Muscle of back (tissue), 3 donors: ENCODE measurements at regions not wholly inside any gene's neighbourhood (a gene's known extent, or its start where the extent isn't known, plus 50 kb on each side); places are given as distances from the start of the nearest gene placed in this dataset.

ENCODE experiments used
- DNase-seq, 3 donors: peaks; one replicate each; pipeline versions ENCODE4 v3.0.0 to v3.0.0-alpha.2; 2013

GRCh38 chr6:113405326-113406047 lies 451.7 kb upstream of the MARCKS start:
- no peak for DNase-seq

GRCh38 chr6:113406048-113406695 lies 451.0 kb upstream of the MARCKS start:
- DNase-seq = no peak

GRCh38 chr6:113411011-113411410 lies 446.1 kb upstream of the MARCKS start:
- DNase-seq = no peak

DNA sequence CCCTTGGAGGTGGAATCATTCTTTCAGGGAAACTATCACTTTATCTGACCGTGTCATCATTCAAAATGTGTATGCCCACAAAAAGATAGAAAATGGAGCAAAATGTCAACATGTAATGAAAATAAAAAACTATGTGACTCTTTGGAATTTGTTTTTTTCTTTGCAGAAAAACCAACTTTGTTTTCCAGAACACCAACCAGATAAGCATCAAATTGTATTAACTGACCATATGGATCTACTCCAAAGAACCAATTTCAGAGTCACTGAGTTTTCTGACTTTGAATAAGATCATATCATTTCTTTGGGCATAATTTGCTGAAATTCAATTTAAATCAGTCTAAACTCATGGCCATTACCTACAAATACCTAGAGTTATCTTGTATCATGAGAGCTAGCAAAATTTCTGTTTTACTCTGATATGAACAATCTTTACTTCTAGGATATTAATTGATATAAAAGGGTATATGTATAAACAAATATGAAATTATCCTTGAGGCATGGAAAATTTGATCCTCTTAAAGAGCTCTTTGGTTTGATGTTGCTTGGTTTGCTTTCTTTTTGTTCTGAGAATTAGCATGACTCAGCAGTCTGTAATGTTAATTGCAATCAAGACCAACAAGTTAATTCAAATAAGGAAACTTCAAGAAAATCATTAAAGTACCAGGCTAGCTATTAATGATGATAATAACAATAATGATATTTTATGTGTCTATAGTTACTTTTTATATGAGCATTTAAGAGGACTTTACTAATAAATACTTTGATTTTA lies 444.4 kb upstream of the MARCKS start:
- no peak for DNase-seq

- peak in 1 of 3 donors; percentile 53 for DNase-seq
Observed at GRCh38 chr6:113414511-113414910, 442.6 kb upstream of the MARCKS start.

- DNase-seq = no peak
Observed at GRCh38 chr6:113416170-113416569, 441.0 kb upstream of the MARCKS start.

- DNase-seq = no peak
Observed at GRCh38 chr6:113420290-113420689, 436.9 kb upstream of the MARCKS start.

DNA sequence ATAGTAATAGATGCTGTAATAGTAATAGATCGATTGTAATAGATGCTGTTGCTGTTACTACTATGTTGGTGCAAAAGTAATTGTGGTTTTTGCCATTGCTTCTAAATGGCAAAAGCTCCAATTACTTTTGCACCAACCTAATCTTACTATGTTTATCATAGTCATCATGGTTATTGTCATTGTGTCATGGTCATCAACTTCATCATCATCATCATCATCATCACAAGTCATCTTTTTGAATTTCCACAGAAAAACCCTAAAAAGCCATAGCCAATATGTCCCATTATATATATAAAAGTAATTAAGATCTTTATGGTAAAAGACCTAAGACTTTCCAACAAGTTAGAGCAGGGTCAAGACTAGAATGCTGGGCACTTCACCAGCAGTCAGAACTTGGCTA lies 435.1 kb upstream of the MARCKS start:
- DNase-seq = no peak

- no peak for DNase-seq
Observed at GRCh38 chr6:113423956-113424355, 433.2 kb upstream of the MARCKS start.

DNA sequence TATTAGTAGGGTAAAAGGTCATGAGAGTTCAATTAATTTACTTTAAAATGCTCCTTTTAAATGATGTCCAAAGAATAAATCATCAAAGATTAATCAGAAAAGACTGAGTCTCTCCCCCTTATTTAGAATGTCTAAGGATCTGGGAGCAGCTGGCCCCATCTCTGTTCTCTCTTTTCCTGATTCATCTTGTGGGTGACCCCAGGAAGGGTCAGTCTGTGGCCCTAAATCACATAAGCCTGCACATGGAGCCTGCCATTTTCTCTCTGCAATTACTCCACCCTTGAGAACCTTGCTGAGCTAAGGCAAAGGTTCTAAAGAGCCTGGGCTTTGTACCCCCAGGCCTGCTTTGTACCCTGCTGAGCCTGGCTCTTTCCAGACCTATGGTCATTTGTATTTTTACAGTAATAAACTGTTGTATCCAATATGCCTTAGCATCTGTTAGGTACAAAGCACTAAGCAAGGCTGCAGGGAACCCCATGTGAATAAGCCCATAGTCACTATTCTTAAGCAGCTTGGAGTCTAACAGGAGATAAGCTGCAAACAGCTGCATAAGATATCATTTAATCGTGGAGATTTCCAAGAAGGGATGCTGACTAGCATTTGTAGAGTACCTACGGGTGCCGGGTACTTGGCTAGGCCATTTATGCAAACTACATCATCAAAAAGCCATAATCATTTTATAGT lies 431.0 kb upstream of the MARCKS start:
- DNase-seq = no peak

GRCh38 chr6:113427617-113428016 lies 429.5 kb upstream of the MARCKS start:
- DNase-seq = no peak

DNA sequence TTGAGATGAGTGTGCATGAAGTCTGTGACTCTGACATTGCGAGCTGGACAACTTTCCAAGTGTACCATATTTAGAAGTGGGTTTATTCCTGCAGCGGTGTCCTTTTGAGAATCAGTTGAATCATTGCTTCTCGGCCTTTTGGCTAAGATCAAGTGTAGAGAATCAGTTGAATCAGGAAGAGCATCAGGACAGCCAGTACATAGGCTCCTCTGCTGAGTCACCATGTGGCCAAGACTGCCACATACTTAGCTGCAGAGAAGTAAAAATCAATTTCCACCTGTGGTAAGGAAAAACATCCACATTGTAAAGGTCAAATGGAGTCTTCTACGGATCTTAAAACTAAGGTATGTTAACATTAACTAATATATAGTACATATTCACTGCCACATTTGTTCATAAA lies 428.4 kb upstream of the MARCKS start:
- DNase-seq = no peak

- DNase-seq = no peak
Observed at GRCh38 chr6:113432521-113433334, 424.4 kb upstream of the MARCKS start.

GRCh38 chr6:113433335-113433991 lies 423.7 kb upstream of the MARCKS start:
- peak; percentile 44 to 73 (median 63) for DNase-seq

DNA sequence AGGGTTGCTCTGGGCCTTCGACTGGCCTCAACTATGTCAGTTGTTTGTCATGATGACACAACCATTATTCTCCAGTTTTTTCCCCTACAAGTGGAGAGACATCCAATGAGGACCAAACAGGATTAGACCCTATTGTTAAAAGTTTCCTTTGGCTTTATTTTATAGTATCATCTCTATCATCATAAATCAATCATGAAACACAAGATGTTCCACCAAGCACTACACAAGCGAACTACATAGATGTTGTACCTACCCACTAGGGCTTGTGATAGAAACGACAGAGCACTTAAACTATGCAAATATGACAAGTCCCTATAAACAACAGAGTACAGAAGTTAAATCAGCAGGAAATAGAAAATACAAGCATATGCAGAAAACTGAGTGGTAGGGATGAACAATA lies 422.5 kb upstream of the MARCKS start:
- no peak for DNase-seq

DNA sequence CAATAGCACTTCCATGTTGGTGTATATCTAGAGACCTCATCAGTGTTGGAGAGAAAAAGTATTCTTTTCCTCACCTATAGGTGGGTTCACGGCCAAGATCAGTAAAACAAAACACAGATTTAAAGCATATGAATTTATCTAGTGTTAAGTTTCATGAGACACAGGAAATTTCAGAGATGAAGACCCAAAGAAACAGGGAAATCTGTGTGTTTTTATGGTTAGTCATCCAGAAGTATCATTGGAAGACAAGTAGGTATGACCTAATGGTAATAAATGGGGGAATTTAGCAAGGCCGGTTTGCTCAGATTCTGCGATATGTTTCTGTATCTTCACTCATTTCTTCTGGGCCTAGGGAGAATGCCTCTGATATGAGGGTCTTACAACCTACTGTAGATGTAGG lies 419.6 kb upstream of the MARCKS start:
- no peak for DNase-seq

DNA sequence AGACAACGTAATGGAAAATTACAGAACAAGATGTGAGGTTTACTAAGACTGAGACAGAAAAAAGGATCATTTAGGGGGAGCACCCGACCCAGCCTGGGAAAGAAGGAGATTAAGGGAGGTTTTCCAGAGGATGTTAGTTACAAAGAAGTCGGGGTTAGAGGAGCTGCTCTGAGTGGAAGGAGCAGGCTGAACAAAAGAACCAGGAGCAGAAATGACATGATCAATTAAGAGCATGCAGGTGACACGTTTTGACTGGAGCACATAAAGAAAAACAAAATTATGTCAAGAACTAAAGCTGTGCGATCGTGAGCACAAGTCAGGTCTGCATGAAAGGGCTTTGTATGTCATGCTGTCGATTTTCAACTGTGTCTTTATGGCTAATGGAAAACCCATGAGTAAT lies 417.3 kb upstream of the MARCKS start:
- no peak for DNase-seq

DNA sequence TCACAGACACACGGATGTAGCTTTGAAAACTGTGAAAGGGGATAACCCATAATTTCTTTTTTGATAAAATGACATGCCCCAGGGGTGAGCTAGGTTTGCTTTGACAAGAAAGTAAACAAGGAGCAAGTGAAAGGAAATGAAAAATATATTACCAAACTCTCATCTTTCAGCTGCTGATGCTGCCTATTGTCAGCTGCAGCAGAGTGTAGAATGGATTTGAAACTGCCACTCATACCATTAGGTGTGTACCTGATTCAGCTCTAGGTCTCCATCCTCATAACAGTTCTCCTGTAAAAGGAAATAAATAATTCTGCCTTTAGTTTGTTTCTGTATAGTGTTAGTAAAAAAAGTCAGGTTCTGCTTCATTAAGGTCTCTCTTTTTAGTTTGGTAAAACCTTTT lies 415.1 kb upstream of the MARCKS start:
- no peak for DNase-seq

DNA sequence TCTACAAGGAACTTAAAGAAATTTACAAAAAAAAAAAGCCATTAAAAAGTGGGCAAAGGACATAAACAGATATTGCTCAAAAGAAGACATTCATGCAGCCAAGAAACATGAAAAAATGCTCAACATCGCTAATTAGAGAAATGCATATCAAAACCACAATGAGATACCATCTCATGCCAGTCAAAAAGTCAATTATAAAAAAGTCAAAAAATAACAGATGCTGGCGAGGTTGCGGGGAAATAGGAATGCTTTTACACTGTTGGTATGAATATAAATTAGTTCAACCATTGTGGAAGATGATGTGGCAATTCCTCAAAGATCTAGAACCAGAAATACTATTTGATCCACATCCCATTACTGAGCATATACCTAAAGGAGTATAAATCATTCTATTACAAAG lies 411.9 kb upstream of the MARCKS start:
- no peak for DNase-seq

DNA sequence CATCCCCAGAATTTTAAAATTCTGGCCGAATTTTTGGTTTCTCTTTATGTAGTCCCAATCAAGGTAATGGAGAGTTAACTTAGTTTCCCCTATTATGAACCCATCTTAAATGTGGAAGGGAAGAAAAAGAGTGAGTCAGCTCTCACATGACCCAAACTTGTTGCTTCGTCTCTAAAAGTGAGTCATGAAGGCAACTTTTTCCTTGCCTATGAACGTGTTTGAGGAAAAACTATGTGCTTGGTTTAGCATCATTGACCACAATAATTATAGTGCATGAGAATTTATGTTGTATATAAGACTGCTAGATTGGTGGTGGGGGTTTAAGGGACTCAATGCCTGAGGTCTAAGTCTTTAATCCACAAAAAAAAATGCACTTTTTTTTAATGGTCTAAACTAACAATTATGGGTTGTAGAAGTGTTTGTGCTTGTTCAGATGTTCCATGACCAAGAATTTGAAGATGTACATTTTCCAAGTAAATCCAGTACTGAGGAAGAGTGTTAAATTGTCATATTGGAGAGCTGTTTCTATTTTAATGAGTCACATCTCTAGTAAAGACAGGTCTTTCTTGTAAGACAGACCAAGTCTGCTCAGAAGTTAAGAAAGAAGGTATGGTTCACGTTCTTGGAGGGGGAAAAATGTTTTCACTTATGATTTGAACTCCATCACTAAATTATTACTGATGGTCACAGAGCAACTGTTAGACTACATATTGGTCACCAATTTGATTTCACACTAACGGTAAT lies 409.9 kb upstream of the MARCKS start:
- DNase-seq = peak in 1 of 3 donors; percentile 84
